B cell (primary cell): ENCODE measurements at regions not wholly inside any gene's neighbourhood (a gene's known extent, or its start where the extent isn't known, plus 50 kb on each side); places are given as distances from the start of the nearest gene placed in this dataset.

Experiments
- ATAC-seq: fragments of 200-7000 bp; cut with Tn5 transposase; one replicate; pipeline ENCODE4 v1.10.0; 2021; ENCODE audit warnings: low read depth, mild to moderate bottlenecking, moderate number of reproducible peaks, moderate library complexity
- CTCF ChIA-PET: fragments of 350-600 bp; sonication (Branson Sonifier 250); formaldehyde crosslinking; loops from one replicate; lab custom pipeline; 2021; ENCODE audit warnings: antibody characterized with exemption, inconsistent platforms; lab: Charles Lee
- POLR2A ChIA-PET: fragments of 350-600 bp; sonication (Branson Sonifier 250); formaldehyde crosslinking; loops from one replicate; lab custom pipeline; 2021; ENCODE audit warnings: antibody characterized with exemption; lab: Charles Lee
- DNase-seq: peaks from one replicate; pipeline ENCODE4 v3.0.0; 2013
- H2AFZ ChIP-seq: 2 replicates; pipeline ENCODE4 v1.6.1; 2012; ENCODE audit warnings: mild to moderate bottlenecking, low read depth, low read length; ENCODE audit not compliant: insufficient read depth, poor library complexity, severe bottlenecking
- H3K27ac ChIP-seq, 2 donors: 1 replicate in 1 of 2; 2 replicates in 1 of 2; pipeline ENCODE4 v1.5.1; 2012 to 2013; ENCODE audit warnings: low read length in 2 of 2, mild to moderate bottlenecking in 2 of 2, moderate library complexity in 1 of 2
- H3K27me3 ChIP-seq, 4 experiments: fragments of 200-600 bp in 1 of 4; sonication (generic) in 1 of 4; replicated peaks in 1 of 4; 1 replicate in 2 of 4; 2 replicates in 2 of 4; pipeline versions ENCODE4 v1.6.1 to v1.7.0; 2013 to 2016; ENCODE audit warnings: low read length in 3 of 4, mild to moderate bottlenecking in 2 of 4, mixed read lengths in 1 of 4, moderate library complexity in 1 of 4; ENCODE audit not compliant: insufficient read depth in 4 of 4, control insufficient read depth in 3 of 4; ENCODE audit errors: control extremely low read depth in 1 of 4
- H3K36me3 ChIP-seq, 2 experiments: replicated peaks in 1 of 2; 1 replicate in 1 of 2; 2 replicates in 1 of 2; pipeline versions ENCODE4 v1.6.1 to v1.7.1; 2013; ENCODE audit warnings: low read length in 1 of 2; ENCODE audit not compliant: insufficient read depth in 2 of 2, control insufficient read depth in 1 of 2; ENCODE audit errors: control extremely low read depth in 1 of 2, extremely low read depth in 1 of 2
- H3K4me1 ChIP-seq, 2 donors: fragments of 200-600 bp in 1 of 2; sonication (generic) in 1 of 2; 1 replicate in 1 of 2; 2 replicates in 1 of 2; pipeline versions ENCODE4 v1.5.1 to v1.6.1; 2013 to 2017; ENCODE audit warnings: low read length in 2 of 2; ENCODE audit not compliant: control insufficient read depth in 2 of 2, insufficient read depth in 2 of 2
- H3K4me2 ChIP-seq: replicated peaks from 2 replicates; pipeline ENCODE3; 2012; ENCODE audit warnings: mild to moderate bottlenecking, low read depth, low read length; ENCODE audit not compliant: poor library complexity, severe bottlenecking
- H3K4me3 ChIP-seq, 5 experiments: fragments of 200-600 bp in 1 of 5; sonication (generic) in 1 of 5; 1 replicate in 3 of 5; 2 replicates in 2 of 5; pipeline versions ENCODE4 v1.5.1 to v1.7.0; 2011 to 2016; ENCODE audit warnings: low read length in 4 of 5, mild to moderate bottlenecking in 4 of 5, low read depth in 2 of 5, control low read depth in 1 of 5, moderate library complexity in 1 of 5; ENCODE audit not compliant: insufficient read depth in 1 of 5; ENCODE audit errors: control extremely low read depth in 1 of 5, extremely low read depth in 1 of 5
- H3K79me2 ChIP-seq: fragments of 200-600 bp; sonication (generic); one replicate; pipeline ENCODE4 v1.6.0; 2016; ENCODE audit warnings: low read length; ENCODE audit not compliant: control insufficient read depth, insufficient read depth
- H3K9ac ChIP-seq: fragments of 200-600 bp; sonication (generic); 2 replicates; pipeline ENCODE4 v1.6.1; 2017; ENCODE audit warnings: mild to moderate bottlenecking, low read length, moderate library complexity
- H3K9me3 ChIP-seq, 3 donors: one replicate each; pipeline versions ENCODE4 v1.6.1 to v1.7.1; 2013; ENCODE audit warnings: low read length in 2 of 3; ENCODE audit not compliant: control insufficient read depth in 2 of 3, insufficient read depth in 1 of 3; ENCODE audit errors: control extremely low read depth in 1 of 3
- H4K20me1 ChIP-seq: 2 replicates; pipeline ENCODE4 v1.6.0; 2012; ENCODE audit warnings: mild to moderate bottlenecking, low read length; ENCODE audit not compliant: insufficient read depth, control insufficient read depth, poor library complexity, severe bottlenecking
- H3K27ac Mint-ChIP-seq: one replicate; pipeline ENCODE4 v1.8.0; 2021; ENCODE audit warnings: mixed read lengths
- H3K27me3 Mint-ChIP-seq: one replicate; pipeline ENCODE4 v1.8.0; 2021; ENCODE audit warnings: mixed read lengths
- H3K4me1 Mint-ChIP-seq: one replicate; pipeline ENCODE4 v1.8.0; 2021; ENCODE audit warnings: mixed read lengths
- H3K4me3 Mint-ChIP-seq: one replicate; pipeline ENCODE4 v1.8.0; 2021; ENCODE audit warnings: mixed read lengths
- H3K9me3 Mint-ChIP-seq: one replicate; pipeline ENCODE4 v1.8.0; 2022; ENCODE audit warnings: mixed read lengths; ENCODE audit not compliant: insufficient read depth
- EZH2 ChIP-seq: IDR thresholded peaks from 2 replicates; pipeline ENCODE4 v1.6.1; 2012; ENCODE audit warnings: borderline replicate concordance, low read depth, mild to moderate bottlenecking, moderate library complexity, low read length; ENCODE audit not compliant: insufficient read depth, poor library complexity, severe bottlenecking
- WGBS: methylation state at CpG from one replicate; pipeline ENCODE4 v1.1.5; 2013; ENCODE audit warnings: missing lambda C conversion rate; ENCODE audit not compliant: insufficient coverage; 5-methylcytosine and 5-hydroxymethylcytosine counted together
- intact Hi-C: fragments of 100-400 bp; cut with micrococcal nuclease; formaldehyde crosslinking; loops from one replicate; pipeline ENCODE4 v1.10.0; 2022
- TF ChIP-seq, protein P1 (sequence below): fragments of 200-600 bp; IDR thresholded peaks from one replicate; pipeline ENCODE4 v1.8.0; 2022; ENCODE audit warnings: antibody characterized with exemption, mild to moderate bottlenecking

DNA sequence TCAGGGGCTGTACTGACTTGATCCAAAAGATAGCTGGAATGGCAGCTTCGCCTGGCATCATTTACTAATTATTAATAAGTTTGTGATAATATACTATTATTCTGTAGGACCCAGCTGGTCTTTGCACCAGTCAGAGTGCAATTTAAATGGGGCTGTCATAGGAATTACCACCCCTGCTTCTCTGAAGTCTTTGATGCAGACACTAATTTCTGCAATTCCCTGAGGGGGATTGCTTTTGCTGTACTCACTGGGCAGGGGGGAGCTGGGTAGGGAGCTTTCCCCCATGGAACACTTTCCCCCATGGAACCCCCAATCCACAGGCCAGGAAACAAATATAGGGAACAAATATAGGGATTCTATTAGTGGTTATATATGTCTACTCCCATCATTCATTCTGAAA, 54.9 kb upstream of the TSKU start:
- Histone ChIP-seq H3K9me3 (no peaks in the 10 kb centered on the region), H3K27ac (no peak overlapping the region), H3K79me2 (no peaks in the 10 kb centered on the region), H3K4me3 (no peak overlapping the region), H2AFZ (no peak overlapping the region), H3K4me1 (no peaks in the 10 kb centered on the region), H3K9ac (no peak overlapping the region), H3K4me2 (no peak overlapping the region), H4K20me1 (no peaks in the 10 kb centered on the region), H3K36me3 (no peaks in the 10 kb centered on the region), H3K27me3 (peaks cover 0 to 28% (median 5%) of the 10 kb centered on the region in 4 experiments)
- H3K27me3 Mint-ChIP-seq = peaks cover 46% of the 10 kb centered on the region
- ATAC-seq (no peak), DNase-seq (no peak)
- no peaks in the 10 kb centered on the region for H3K4me1 Mint-ChIP-seq
- WGBS = no CpG with 5 or more reads among the region's 1 CpG
- no peaks in the 10 kb centered on the region for H3K9me3 Mint-ChIP-seq
- no peak for TF ChIP-seq EZH2
- TF ChIP-seq, protein P1, sequence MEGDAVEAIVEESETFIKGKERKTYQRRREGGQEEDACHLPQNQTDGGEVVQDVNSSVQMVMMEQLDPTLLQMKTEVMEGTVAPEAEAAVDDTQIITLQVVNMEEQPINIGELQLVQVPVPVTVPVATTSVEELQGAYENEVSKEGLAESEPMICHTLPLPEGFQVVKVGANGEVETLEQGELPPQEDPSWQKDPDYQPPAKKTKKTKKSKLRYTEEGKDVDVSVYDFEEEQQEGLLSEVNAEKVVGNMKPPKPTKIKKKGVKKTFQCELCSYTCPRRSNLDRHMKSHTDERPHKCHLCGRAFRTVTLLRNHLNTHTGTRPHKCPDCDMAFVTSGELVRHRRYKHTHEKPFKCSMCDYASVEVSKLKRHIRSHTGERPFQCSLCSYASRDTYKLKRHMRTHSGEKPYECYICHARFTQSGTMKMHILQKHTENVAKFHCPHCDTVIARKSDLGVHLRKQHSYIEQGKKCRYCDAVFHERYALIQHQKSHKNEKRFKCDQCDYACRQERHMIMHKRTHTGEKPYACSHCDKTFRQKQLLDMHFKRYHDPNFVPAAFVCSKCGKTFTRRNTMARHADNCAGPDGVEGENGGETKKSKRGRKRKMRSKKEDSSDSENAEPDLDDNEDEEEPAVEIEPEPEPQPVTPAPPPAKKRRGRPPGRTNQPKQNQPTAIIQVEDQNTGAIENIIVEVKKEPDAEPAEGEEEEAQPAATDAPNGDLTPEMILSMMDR = no peak
- POLR2A ChIA-PET = no interaction called here
- intact Hi-C loops = no loop called here
- H3K27ac Mint-ChIP-seq = no peak overlapping the region
- H3K4me3 Mint-ChIP-seq = no peak overlapping the region
- CTCF ChIA-PET = interaction anchor here (0.9 kb wide), 1 partner anchor 192 kb away, joined by 3 read pairs; no protein-coding TSS in a partner anchor

DNA sequence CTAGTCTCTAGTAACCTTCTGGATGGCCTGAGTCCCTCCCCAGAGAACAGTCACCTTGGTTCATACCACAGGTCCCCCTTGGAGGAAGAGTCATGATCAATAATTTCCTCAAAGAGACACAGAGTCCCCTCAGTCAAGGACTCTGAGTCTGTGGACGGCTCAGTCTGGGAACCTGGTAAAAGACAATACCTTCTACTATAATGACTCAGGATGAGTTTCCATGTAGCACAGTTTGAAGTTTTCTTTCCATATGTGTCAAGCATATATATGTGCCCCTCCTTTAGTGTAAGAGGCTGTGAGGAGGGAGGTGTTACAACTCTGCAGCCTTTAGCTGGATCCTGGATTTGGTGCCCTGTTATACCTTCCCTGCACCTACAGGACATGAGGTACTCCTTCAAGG, 54.4 kb upstream of the TSKU start:
- POLR2A ChIA-PET = no interaction called here
- H3K27ac ChIP-seq = no peak overlapping the region
- peaks cover 42% of the 10 kb centered on the region for H3K27me3 Mint-ChIP-seq
- CTCF ChIA-PET = no interaction called here
- H3K4me3 Mint-ChIP-seq = no peak overlapping the region
- H3K9me3 Mint-ChIP-seq = no peaks in the 10 kb centered on the region
- H3K27me3 ChIP-seq = peaks cover 0 to 26% (median 5%) of the 10 kb centered on the region in 4 experiments
- ATAC-seq = no peak
- WGBS = no CpG with 5 or more reads among the region's 1 CpG
- H3K4me1 ChIP-seq = no peaks in the 10 kb centered on the region
- H3K36me3 ChIP-seq = no peaks in the 10 kb centered on the region
- intact Hi-C loops = no loop called here
- H3K9ac ChIP-seq = no peak overlapping the region
- DNase-seq = no peak
- no peaks in the 10 kb centered on the region for H3K9me3 ChIP-seq
- H2AFZ ChIP-seq = no peak overlapping the region
- H3K27ac Mint-ChIP-seq = no peak overlapping the region
- no peaks in the 10 kb centered on the region for H3K79me2 ChIP-seq
- H3K4me3 ChIP-seq = no peak overlapping the region
- H3K4me2 ChIP-seq = no peak overlapping the region
- no peaks in the 10 kb centered on the region for H3K4me1 Mint-ChIP-seq
- TF ChIP-seq, protein P1 = no peak
- no peak for TF ChIP-seq EZH2
- H4K20me1 ChIP-seq = no peaks in the 10 kb centered on the region
